ENCODE measurements at regions not wholly inside any gene's neighbourhood (a gene's known extent, or its start where the extent isn't known, plus 50 kb on each side); places are given as distances from the start of the nearest gene placed in this dataset.

GRCh38 chr2:116918574-116918973 is 895.9 kb upstream of the DDX18 start:
- no peak for TF ChIP-seq CTCF (conservative IDR thresholded peaks at IDR 0.05)
- TF ChIP-seq ZFX (IDR thresholded peaks at IDR 0.05) = no peak

Data from C4-2B (cell line).